GM21526 (cell line): ENCODE measurements at regions not wholly inside any gene's neighbourhood (a gene's known extent, or its start where the extent isn't known, plus 50 kb on each side); places are given as distances from the start of the nearest gene placed in this dataset.

ENCODE experiments used
- ATAC-seq: cut with Tn5 transposase; IDR thresholded peaks from one replicate; pipeline ENCODE4 v1.9.1; 2021; ENCODE audit warnings: moderate library complexity; ENCODE audit not compliant: unreplicated experiment, low FRiP score

GRCh38 chr10:4372601-4373000 lies 453.4 kb upstream of the AKR1E2 start:
- no peak for ATAC-seq

GRCh38 chr10:4371691-4372295 lies 454.2 kb upstream of the AKR1E2 start:
- ATAC-seq, result no peak

- ATAC-seq, result no peak
Observed at GRCh38 chr10:4370376-4370775, 455.6 kb upstream of the AKR1E2 start.

GRCh38 chr10:4361581-4361980 lies 464.4 kb upstream of the AKR1E2 start:
- no peak for ATAC-seq

GRCh38 chr10:4359003-4359402 lies 467.0 kb upstream of the AKR1E2 start:
- ATAC-seq, result no peak

- no peak for ATAC-seq
Observed at GRCh38 chr10:4357911-4358310, 468.1 kb upstream of the AKR1E2 start.

GRCh38 chr10:4355350-4355749 lies 470.7 kb upstream of the AKR1E2 start:
- no peak for ATAC-seq

- ATAC-seq, result no peak
Observed at GRCh38 chr10:4354382-4354812, 471.6 kb upstream of the AKR1E2 start.

GRCh38 chr10:4353964-4354363 lies 472.0 kb upstream of the AKR1E2 start:
- no peak for ATAC-seq

GRCh38 chr10:4353059-4353655 lies 472.9 kb upstream of the AKR1E2 start:
- no peak for ATAC-seq

GRCh38 chr10:4352414-4352961 lies 473.5 kb upstream of the AKR1E2 start:
- ATAC-seq, result no peak

GRCh38 chr10:4351723-4352413 lies 474.1 kb upstream of the AKR1E2 start:
- no peak for ATAC-seq

GRCh38 chr10:4347397-4347796 lies 478.6 kb upstream of the AKR1E2 start:
- ATAC-seq, result no peak

- no peak for ATAC-seq
Observed at GRCh38 chr10:4345877-4346646, 479.9 kb upstream of the AKR1E2 start.

GRCh38 chr10:4344492-4344994 lies 481.5 kb upstream of the AKR1E2 start:
- no peak for ATAC-seq

- ATAC-seq, result no peak
Observed at GRCh38 chr10:4343873-4344272, 482.1 kb upstream of the AKR1E2 start.

GRCh38 chr10:4343091-4343490 lies 482.9 kb upstream of the AKR1E2 start:
- no peak for ATAC-seq

GRCh38 chr10:4338768-4339167 lies 487.2 kb upstream of the AKR1E2 start:
- no peak for ATAC-seq

GRCh38 chr10:4337563-4337962 lies 488.4 kb upstream of the AKR1E2 start:
- no peak for ATAC-seq

- no peak for ATAC-seq
Observed at GRCh38 chr10:4334871-4335270, 491.1 kb upstream of the AKR1E2 start.

GRCh38 chr10:4334015-4334414 lies 492.0 kb upstream of the AKR1E2 start:
- ATAC-seq, result no peak
